ENCODE measurements at regions not wholly inside any gene's neighbourhood (a gene's known extent, or its start where the extent isn't known, plus 50 kb on each side); places are given as distances from the start of the nearest gene placed in this dataset.

DNA sequence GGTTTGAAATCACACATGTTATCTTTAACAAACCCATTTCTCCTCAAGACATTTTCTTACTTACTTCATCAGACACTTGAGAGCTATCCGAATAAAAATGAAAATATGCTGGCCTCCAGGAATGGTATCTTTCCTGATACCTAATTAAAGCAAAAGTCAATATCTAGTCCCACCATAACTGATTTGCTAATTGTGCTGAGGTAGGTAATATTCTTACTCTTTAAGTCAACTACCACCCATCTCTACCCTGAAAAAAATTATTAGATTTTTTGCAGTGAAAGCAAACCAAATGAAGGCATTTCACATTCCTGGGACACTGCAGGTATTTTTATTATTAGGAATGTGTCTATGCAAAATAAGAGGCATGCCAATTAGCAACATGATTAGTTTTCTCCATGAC lies 175.8 kb downstream of the QDPR start:
- DNase-seq = no peak

- DNase-seq = no peak
These were observed 176.5 kb downstream of the QDPR start for GRCh38 chr4:17335371-17335770.

- DNase-seq = no peak
These were observed 179.4 kb downstream of the QDPR start for GRCh38 chr4:17332478-17332877.

GRCh38 chr4:17329046-17329445 lies 182.8 kb downstream of the QDPR start:
- DNase-seq = no peak

- DNase-seq = no peak
These were observed 183.6 kb downstream of the QDPR start for GRCh38 chr4:17328141-17328815.

- DNase-seq = no peak
These were observed 184.3 kb downstream of the QDPR start for GRCh38 chr4:17327591-17327990.

- DNase-seq = no peak
These were observed 185.1 kb downstream of the QDPR start for GRCh38 chr4:17326756-17327155.

DNA sequence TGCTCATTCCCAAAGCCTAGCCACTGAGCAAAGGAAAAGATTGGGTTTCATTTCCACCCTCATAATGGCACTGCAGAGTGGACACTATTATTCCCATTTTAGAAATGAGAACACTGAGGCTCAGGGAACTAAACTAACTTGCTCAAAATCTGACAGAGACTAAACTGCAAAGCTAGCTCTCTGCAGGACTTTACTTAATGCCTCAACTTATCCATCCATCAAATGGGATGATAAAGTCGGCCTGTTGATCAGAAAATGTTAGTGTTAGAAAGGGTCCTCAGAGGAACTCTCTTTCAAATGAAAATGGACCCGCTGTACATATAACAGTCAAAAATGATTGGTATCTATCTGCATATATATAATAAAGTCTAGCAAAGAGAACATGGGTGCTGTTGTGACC lies 186.8 kb downstream of the QDPR start:
- DNase-seq = no peak

DNA sequence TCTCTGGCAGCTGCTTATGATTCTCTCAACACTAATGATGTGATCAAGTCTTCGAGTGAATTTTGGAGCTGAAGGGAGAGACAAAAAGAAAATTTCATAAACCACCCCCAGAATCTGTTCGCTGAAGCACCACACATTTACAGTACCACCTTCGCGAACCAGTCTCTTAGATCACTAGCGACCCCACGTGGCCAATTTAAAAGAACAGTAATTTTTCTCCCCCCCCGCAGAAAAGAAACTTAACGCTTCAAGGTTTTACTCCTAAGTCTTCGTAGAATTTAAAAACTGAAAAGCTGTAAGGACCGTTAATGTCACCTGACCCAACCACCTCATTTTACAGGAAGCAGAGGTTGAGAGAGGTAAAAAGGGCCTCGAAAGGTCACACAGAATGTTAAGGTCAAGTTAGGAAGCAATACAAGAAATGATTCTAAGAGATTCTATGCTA lies 187.5 kb downstream of the QDPR start:
- peak; percentile 51 to 69 for DNase-seq

DNA sequence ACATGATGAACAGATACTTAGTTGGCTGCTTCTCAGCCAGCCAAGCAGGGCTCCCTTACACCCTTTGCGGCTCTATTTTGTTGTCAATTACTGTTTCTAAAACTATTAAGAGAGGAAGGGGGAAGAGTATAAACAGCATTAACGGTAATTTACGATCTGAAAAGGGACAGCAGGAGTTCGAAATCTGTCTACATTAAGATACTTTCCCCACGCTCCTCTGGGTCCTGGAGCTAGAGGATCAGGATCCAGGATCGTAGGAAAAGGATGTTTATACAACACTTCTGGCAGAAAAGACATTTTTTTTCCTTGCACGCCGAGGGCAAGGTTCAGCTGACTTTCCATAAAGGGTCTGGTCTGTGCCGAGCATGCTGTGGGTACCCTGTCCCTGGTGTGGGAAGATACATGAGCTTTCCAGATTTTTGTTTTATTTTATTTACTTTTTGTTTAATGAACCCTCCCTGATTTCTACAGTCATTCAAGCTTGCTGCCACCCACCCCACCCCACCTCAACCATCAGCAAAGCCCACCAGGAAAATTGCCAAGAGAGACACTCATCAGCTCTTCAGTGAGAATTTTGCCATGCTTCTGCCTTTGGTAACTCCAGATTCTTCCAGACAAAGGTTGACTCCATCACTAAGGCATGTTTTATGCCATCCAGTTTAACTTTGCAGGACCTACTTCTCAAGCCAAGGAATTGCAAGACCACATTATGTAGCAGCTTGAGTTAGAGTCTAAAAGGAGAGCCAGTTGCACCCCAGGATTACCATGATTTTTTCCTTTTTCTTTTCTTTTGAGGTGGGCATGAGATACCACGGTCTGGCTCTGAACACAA lies 188.1 kb downstream of the QDPR start:
- DNase-seq = no peak

DNA sequence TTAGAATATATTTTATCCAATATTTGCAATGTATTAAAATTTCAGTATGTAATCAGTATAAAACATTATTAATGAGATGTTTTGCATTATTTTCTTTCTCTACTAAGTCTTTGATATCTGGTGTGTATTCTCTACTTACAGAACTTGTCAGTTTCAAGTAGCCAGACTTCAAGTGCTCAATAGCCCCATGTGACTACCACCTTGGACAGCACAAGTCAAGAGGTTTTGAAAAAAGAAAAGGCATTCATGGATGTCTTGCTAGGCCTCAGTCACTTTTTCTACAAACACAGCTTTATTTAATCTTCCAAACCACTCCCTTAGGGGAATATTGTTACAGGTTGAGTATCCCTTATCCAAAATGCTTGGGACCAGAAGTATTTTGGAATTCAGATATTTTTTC lies 189.4 kb downstream of the QDPR start:
- no peak for DNase-seq

DNA sequence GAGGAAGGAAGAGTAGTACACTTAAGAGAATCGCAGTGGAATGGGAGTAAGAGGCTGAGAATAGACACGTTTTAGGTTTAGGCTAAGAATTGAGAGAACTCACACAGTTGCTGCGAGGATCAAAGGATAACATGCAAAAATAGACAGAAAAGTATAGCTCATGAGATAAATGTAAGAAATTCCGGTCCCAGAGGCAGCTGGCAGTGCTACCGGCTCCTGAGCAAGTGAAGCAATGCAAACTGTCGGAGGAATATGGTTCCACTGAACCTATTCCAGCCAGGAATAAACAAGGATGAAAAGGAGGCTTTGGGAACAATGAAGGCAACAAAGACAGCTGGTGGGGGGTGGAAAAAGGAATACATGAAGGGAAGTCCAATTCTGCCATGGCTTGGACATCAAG lies 191.8 kb downstream of the QDPR start:
- DNase-seq = no peak

DNA sequence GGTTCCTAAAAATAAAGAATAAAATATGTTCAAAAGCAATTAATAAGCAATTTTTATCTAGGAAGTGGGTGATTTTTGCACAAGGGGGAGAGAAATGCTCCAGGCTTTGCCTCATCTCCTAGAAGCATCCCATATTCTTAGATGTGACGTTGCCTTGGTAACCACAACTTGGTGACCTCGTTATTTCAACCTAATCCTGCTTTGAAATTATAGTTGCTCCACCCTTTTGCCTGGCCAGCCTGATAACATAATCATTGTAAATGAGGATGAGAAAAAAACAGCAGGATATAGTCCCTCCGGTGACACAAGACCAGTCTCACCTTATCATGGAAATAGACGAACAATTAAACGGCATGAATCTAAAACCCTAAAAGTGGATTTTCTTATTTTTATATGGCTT lies 194.4 kb downstream of the QDPR start:
- no peak for DNase-seq

DNA sequence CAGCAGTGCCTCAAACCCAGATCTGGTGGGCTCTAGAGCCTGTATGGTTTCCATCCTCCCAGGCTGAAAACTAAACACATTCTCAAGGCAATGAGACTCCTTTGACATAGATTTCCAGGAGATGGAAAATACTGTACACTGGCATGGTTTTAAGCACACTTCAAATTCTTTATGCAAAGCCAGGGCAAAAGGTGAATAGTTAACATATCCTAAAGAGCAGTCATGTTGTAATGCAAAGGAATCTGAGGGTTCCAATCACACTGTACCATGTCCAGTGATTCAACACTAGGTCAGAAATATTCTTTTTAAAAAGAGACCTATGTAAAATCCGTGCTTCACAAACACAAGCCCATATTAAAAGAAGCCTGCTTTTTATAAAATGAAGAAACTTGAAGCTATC lies 195.3 kb downstream of the QDPR start:
- DNase-seq = no peak

DNA sequence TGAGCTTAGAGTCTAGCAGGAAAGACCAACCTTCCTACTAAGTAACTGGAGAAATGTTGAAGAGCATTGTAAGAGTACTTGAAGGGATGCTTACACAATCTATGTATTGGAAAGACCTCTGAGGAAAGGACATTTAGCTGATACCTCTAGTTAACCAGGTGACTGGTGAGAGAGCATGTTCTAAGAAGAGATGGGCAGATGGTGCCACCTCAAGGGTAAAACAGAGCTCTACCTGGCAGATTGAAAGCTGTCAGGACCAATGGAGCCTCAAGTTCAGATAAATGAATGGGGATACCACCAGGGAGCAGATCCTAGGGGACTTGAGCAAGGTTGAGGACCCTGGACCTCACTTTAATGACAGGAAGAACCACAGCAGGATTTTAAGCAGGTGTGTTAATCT lies 196.4 kb downstream of the QDPR start:
- no peak for DNase-seq

DNA sequence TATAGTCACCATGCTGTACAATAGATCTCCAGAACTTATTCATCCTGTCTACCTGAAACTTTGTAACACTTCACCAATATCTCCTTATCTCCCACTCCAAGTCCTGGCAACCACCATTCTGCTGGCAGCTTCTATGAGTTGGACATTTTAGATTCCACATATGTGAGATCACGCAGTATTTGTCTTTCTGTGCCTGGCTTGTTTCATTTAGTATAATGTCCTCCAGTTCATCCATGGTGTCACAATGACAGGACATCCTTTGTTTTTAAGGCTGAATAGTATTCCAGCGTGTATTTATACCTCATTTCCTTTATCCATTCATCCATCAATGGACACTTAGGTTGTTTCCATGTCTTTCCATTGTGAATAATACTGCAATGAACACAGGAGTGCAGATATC lies 198.7 kb downstream of the QDPR start:
- DNase-seq = no peak

DNA sequence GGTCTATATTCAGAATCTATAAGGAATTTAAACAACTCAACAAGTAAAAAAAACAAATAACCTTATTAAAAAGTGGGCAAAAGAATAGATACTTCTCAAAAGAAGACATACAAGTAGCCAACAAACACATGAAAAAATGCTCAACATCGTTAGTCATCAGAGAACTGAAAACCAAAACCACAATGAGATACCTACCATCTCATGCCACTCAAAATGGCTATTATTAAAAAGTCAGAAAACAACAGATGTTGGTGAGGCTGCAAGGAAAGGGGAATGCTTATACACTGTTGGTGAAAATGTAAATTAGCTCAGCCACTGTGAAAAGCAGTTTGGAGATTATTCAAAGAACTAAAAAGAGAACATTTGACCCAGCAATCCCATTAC lies 201.6 kb downstream of the QDPR start:
- DNase-seq = no peak

- DNase-seq = no peak
These were observed 202.2 kb downstream of the QDPR start for GRCh38 chr4:17309567-17310268.

DNA sequence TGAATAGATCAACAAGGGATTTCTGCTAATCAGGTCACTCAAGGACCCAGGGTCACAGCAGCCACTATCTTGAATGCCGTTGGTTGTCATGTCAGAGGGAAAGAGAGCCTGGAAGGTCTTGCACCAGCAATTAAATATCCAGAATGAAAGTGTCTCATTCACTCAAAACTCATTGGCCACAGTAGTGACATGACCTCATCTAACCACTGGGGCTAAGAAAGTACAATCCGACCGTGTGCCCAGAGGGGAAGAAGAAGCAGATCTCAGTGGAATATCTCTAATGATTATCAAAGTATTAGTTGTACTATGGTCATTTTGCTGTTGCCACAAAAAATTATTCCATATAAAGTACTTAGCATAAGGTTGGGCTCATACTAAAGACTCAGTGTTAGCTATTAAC lies 210.0 kb downstream of the QDPR start:
- DNase-seq = no peak

DNA sequence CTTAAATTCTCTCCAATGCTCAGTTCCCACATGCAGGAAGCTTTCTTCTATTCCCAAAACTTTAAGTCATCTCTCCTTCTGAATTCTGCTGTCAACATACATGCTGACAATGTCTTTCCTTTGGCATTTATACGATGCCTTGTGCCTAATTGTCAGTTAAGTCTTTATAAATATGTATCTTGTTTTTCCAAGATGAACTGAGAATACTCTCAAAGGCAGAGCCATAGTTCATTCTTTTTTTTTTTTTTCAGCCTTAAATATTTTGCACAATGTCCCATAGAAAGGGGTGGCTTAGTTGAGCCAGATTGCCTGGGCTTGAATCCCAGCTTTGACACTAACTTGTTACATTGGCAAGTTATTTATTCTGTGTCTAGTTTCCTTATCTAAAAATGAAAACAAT lies 210.6 kb downstream of the QDPR start:
- DNase-seq = no peak

- DNase-seq = no peak
These were observed 214.7 kb downstream of the QDPR start for GRCh38 chr4:17296921-17297890.

DNA sequence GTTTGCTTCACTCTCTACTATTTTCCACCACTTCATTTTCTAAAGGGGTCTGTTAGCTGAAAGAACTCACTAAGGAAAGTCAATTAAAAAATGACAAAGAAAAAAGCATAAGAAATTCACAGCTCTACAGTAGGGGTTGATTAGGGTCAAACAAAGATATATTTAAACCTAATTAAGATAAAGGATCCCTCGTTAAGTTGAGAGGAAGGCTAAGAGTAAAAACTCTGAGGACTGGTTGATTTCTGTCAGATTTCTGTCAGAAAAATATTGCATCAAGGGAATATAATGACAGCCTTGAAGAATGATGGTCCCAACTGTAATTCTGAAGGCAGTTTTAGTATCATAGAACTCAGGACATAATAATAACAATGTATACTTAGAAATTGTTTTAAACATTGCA lies 218.0 kb downstream of the QDPR start:
- DNase-seq = no peak

DNA sequence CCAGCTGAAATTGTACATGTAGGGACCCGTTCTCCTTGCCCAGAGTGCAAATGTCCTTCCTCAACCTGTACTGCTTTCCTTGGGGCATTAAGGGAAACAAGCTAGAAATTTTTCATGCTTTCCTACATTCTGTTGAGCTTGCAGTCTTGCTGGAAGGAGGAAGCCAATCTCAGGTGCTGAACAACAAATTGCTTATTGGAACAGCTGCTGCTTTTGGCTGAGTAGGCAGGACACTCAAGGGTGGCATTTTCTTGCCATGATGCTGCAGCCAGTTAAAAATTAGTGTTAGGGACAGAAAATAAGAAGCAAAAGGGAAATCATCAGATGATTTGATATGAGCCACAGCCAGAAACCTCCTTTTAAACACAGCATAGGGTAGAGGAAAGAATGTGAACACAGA lies 223.7 kb downstream of the QDPR start:
- no peak for DNase-seq
